GM23248 (cell line): ENCODE measurements at regions not wholly inside any gene's neighbourhood (a gene's known extent, or its start where the extent isn't known, plus 50 kb on each side); places are given as distances from the start of the nearest gene placed in this dataset.

ENCODE experiments used
- EZH2 ChIP-seq: fragments of 200-600 bp; sonication (generic); IDR thresholded peaks from 2 replicates; pipeline ENCODE4 v1.6.1; 2018; ENCODE audit warnings: antibody characterized with exemption, mild to moderate bottlenecking; ENCODE audit not compliant: insufficient read depth, poor library complexity, severe bottlenecking
- EZH2phosphoT487 ChIP-seq: fragments of 200-600 bp; sonication (generic); IDR thresholded peaks from 2 replicates; pipeline ENCODE4 v1.6.1; 2018; ENCODE audit warnings: antibody characterized with exemption, moderate library complexity, mild to moderate bottlenecking, low read depth; ENCODE audit not compliant: insufficient read depth

DNA sequence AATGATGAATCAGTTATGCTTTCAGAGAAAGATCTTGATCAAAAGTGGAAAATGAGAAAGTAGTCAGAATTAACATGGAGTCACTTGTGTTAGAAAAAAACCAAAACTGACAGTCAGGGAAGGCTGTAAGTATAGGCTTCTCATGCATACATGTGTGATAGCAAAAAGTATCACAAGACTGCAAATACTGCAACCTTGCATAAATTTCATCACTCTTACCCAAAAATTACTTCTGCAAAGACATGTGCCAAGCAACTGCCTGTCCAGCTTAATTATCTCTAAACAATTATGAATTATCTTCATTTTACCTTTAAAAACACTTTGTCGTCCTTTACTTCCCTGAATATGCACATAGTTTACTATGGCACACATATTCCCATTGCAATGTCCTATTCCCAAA is 2466.4 kb upstream of the PCDH20 start:
- TF ChIP-seq EZH2 (no peak), EZH2phosphoT487 (no peak)
